Stimulated activated CD8-positive, alpha-beta memory T cell treated with anti-CD3 and anti-CD28 coated beads, Interleukin-7, amount 100 ng/mL, for 48 hours (primary cell): ENCODE measurements at regions not wholly inside any gene's neighbourhood (a gene's known extent, or its start where the extent isn't known, plus 50 kb on each side); places are given as distances from the start of the nearest gene placed in this dataset.

Experiments
- DNase-seq, 2 donors: peaks; one replicate each; pipeline ENCODE4 v3.0.0-alpha.2; 2020; ENCODE audit warnings: low read depth in 1 of 2; ENCODE audit errors: extremely low read depth in 1 of 2

DNA sequence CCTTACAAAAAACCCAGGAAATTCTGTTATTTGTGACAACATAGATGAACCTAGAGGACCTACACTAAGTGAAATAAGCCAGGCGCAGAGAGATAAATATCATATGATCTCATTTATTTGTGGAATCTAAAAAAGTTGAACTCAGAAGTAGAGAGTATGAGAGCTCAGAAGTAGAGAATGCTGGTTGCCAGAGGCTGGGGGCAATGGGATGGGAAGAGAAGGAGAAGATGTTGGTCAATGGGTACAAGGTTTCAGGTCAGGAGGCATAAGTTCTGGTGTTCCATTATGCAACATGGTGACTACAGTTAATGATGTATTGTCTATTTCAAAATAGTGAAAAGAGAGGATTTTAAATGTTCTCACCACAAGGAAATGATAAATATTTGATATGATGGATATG is 259.1 kb upstream of the POU3F1 start:
- no peak for DNase-seq

DNA sequence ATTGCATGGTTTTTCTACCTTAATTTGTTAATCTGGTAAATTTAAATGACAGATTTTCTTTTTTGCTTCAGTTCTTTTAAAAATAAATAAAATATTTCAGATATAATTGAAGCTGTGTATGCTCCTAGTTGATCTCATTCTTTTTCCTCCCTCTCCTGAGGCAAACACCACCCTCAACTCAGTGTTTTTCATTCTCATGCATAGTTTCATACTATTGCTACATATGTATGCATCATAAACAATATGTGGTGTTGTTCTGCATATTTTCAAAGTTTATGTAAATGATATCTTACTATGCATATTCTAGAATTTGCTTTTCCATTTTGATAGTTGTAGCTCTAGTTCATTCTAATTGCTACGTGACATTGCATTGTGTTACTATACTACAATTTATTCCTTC is 257.2 kb upstream of the POU3F1 start:
- no peak for DNase-seq

DNA sequence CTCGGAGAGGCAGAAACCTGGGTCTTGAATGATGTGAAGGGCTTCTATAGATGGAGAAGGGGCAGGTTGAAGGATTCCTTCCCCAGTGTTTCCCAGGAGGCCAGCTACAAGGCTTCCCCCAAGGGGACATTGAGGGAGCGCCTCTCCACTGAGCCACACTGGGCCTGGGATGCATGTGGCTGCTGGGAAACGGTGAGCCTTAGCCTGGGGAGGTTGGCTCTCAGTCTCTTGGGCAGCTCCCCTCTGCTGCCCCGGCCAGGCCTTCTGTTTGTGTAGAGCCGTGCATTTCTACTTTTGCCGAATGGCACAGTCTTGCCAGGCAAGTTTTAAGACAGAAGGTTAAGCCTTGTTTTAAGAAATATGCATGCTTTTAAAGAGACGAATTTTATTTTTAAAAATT is 254.4 kb upstream of the POU3F1 start:
- no peak for DNase-seq

DNA sequence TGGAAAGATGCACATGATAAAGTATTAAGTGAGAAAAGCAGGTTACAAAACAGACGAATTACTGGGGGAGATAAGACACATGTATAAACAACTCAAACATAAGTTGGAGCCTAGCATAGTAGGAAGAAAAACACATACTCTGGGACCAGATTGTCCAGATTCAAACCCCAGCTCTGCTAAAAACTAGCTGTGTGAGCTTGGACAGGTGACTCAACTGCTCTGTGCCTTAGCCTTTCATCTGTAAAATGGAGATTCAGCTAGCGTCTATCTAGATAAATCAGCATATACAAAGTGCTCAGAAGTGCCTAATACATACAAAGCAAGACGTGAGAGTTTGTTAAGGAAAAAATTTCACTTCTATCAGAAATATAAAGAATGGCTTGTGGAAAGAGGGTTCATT is 254.0 kb upstream of the POU3F1 start:
- DNase-seq = no peak

DNA sequence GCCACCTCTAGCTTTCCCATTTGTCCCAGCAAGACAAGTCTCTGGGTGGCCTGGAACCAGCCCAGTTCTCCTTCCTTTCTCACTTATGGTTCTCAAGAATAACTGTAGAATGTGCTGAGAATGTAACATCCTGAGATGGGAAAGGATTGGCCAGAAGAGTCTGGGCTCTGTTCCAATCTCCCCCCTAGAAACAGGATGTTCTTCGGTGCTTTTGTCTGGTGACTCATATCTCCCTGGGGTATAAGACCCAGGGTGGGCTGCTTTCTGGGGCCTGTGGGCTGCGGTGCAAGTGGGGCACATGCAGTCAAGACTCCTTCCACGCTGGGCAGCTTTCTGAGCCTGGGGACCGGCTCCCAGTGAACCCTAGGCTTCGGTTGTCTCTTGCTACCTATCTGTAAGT is 251.2 kb upstream of the POU3F1 start:
- DNase-seq = no peak

DNA sequence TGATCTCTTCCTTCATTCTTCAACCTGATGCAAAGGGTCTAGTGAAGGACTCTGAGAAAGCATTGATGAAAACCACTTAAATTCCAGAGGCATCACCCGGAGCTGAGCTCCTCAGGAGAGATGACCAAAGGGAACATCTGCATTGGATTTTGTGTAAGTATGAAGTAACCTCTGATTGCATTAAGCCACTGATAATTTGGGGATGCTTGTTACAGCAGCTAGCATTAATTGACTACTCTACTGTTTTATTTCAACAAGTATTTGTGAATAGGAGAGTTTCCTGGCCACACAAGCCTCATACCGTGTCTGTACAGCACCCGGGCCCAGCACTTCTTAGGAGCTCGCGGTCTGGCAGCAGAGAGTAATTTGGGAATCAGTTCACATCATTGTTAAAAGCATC is 250.7 kb upstream of the POU3F1 start:
- DNase-seq = no peak

DNA sequence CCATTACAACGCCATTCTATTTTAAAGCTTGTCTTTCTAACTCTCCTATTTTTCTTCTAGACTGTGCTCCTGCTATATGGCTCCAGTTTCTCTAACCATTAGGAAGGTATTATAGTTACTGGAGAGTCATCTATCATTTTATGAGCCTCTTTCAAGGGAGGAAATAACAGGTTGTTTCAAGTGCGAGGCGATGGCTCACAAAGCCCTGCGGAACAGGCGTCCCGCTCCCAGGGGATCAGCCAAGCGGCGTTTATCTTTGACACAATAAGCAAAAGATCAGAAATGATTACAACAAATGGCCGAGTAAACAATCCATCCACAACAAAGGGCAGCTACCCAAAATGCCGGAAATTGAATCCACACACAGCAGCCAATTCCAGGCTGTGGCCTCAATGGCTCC is 249.5 kb upstream of the POU3F1 start:
- DNase-seq = no peak

DNA sequence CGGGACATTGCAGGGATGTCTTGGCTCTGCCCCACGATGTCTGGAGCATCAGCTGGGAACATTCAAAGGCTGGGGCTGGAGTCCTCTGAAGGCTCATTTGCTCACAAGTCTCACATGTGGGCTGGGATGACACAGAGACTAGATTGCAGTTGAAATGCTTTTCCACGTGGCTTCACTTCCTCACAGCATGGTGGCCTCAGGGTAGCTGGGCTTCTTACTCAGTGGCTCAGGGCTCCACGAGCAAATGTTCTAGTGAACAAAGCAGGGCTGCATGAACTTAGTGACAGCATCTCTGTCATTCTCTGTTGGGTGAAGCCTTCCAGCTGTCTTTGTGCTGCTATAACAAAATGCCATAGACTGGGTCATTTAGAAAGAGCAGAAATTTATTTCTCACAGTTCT is 247.0 kb upstream of the POU3F1 start:
- no peak for DNase-seq

DNA sequence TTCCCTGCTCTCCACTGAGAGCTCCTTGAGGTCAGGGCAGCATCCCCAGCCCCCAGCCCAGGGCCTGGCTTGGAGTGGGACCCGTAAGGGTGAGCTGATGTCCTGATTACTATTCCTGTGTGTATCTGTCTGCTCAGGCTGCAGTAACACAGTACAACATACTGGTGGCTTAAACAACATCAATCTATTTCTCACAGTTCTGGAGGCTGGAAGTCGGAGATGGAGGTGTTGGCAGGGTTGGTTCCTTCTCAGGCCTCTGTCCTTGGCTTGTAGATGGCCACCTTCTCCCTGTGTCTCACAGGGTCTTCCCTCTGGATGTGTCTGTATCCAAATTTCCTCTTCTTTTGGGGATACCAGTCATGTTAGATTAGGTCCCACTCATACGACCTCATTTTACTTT is 246.4 kb upstream of the POU3F1 start:
- no peak for DNase-seq

DNA sequence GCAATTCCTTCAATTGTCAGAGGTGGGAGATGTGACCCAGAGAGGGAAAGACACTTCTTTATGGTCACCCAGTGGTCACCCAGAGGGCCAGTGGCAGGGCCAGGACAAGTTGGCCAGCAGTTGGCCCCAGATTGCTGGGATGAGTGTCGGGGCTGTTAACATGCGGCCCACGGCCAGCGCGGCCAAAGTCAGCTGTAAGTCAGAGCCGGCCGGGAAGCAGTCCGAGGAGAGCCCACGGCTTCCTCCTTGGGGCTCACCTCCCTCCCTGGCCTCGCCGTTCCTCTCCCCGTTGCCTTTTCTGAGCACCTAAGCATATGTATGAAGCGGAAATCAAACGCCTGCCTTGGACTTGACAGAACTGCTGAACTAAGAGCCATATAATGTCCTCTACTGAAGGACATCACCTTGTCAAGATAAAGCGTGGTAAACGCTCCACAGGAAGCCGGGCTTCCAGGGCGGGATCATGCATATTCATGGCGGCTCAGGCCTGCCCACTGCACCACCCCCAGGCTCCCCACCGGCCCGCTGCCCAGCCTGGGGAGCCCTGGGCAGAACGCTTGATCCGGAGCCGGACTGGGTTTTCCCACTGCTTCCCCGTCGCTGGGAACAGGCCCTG is 245.4 kb upstream of the POU3F1 start:
- DNase-seq = no peak

DNA sequence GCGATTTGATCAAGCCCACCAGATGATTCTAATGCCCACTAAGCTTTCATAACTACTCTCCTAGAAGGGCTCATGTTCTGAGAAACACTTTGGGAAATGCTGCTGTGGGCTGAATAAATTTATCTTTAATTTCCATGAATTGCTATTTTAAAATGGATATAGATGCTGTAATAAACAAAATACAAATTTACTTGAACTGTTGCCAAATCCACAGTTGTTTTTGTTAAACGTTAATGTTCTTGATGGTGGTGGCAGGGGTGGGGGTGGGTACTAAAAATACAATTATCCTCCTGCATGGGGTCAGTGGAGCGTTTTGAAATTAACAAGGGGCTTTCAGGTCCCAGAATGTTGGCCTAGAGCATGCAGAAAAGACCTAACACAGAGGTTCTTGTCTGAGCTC is 244.7 kb upstream of the POU3F1 start:
- no peak for DNase-seq

DNA sequence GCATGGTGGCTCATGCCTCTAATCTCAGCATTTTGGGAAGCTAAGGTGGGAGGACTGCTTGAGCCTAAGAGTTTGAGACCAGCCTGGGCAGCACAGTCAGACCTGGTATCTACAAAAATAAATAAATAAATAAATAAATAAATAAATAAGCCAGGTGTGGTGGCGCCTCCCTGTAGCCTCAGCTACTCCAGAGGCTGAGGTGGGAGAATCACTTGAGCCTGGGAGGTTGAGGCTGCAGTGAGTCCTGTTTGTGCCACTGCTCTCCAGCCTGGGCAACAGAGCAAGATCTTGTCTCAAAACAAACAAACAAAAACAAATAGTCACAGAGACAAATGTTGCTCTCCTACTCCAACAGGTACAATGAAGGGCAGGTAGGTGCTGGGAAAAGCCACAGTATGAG is 242.4 kb upstream of the POU3F1 start:
- DNase-seq = no peak

DNA sequence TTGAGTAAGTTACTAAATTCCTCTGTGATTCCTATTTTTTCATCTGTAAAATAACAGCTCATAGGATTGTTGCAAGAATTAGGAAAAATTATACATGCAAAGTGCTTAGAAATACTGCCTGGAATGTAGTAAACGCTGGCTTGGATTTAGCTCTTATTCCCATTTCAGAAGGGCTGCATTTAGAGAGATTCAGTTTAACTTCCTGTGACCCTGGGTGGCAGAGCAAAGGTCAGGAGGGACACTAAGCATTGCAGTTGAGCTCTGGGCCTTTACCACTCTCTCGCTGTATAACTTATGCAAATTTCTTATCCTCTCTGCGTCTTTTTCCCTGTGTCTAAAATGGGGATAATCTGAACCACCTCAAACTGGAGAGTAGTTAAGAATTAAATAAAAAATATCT is 241.0 kb upstream of the POU3F1 start:
- no peak for DNase-seq

DNA sequence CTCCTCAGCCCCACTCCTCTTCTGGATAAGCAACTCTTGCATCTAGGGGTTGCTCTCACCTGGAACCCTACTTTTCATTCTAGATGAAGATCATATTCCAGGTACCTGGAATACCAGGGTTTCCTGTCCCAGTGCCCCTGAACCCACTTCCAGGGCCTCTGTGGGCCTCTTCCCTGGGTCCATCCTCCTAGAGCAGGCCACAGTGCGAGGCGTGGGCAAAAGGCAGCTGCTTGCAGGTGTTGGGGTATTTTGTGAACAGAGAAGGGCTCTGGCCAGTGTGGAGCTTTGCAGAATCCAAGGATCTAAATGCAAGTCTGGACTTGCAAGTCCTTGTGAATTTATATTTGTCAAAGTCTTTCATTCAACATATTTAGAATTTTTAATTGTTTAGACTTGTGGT is 240.4 kb upstream of the POU3F1 start:
- no peak for DNase-seq

DNA sequence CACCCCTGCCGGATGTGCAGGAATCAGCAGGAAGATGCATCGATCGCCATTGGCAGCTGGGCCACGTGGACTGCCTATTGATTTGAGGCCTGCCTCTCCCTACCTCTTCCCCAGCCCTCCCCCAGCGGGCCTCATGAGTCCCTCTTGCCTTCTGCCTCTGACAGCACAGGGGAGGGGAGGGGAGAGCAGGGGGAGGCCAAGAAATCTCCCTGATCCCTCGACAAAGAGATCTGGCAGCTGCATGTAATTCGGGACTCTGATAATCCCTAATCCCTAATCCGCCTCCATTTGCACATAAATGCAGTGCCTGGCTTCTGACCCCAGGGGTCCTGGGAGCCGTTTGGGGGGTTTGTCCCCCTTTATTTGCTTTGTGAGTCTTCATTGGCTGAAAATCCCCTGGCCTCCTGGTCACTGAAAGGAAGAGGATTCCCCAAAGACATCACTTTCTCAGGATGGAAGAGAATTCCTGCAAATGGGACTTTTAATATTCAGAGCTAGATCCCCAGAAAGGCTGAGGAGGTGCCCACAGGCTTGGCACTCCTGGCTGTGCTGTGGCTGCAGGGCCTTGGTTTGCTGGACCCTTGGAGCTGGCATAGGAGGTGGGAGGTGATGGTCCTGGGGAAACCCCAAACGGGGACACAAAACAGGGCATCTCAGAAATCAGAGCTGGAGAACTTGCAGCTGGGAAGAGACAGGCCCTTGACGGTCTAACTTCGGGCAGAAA is 239.4 kb upstream of the POU3F1 start:
- DNase-seq = no peak

DNA sequence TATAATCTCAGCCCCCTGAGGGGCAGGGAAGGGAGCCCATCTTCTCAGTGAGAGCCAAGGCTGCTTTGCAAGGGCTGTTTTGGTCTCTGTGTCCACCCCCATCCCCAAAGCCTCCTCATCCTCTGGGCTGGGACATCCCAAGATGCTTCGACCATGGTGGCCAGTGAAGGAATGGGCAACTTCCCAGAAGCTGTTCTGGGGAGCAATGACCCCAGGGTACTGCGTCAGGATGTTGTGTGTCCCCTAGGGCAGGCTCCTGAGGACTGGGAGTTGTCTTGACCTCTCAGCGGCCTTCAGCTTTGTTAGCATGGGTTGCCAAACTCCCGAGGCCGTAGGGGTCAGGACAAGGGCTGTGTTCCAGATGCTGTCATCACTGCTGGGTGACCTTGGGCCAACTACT is 238.4 kb upstream of the POU3F1 start:
- DNase-seq = no peak

DNA sequence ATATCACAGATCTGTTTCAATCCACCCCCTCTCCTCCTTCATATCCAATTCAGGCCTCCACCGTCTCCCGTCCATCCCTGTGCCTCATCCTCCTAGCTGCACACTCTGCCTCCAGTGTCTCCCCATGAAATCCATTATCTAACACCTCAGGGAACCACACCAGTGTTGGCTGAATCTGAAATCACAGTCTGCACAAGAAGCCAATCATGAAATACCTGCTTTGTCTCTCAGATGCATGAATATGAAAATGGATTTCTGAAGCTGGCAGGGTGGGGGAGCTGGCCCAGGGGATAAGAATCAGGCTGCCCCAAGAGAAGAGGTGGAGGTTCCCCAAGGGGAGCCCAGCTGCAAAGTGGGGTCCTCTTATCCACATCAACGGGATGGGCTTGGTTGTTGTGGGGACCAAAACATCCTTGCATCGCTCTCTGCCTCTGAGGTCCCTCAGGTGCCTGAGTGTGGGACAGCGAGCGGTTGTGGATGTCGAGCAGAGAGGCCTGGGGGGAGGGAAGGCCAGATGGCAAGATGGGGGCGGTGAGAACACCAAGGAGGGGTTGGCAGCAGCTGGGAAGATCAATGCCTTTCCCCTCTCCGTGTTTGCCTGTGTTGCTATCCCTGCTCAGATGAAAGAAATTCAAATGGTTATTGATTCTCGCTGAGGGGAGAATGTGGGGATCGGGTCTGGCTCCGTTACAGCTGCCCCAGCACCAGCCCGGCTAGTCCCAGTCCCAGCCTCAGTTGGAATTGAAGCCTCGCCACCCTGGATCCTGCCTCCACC is 237.3 kb upstream of the POU3F1 start:
- DNase-seq = no peak

DNA sequence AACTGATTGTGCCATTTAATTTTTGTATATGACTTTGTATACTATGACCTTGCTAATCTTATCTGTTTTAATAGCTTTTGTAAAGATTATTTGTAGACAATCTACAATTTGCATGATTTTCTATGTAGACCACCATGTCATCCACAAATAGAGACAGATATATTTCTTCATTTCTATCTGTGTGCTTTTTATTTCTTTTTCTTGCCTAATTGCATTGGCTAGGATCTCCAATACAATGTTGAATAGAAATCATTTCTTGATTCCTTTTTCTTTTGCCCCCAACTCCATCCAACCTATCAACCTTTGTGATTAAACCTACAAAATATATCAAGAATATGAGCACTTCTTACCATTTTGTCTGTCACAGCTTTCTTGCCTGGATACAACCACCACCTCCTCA is 232.6 kb upstream of the POU3F1 start:
- no peak for DNase-seq

DNA sequence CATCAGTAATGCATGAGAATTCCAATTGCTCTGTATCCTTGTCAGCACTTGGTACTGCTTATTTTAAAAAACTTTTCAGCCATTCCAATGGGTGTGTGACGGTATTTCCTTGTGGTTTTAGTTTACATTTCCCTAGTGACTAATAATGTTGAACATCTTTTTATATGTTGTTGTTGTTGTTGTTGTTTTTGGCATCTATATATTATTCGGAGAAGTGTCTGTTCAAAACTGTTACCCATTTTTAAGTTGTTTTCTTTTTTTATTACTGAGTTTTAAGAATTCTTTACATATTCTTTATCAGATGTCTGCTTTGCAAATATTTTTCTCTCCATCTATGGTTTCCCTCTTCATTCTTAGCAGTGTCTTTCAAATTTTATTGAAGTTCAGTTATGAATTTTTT is 231.1 kb upstream of the POU3F1 start:
- DNase-seq = no peak

DNA sequence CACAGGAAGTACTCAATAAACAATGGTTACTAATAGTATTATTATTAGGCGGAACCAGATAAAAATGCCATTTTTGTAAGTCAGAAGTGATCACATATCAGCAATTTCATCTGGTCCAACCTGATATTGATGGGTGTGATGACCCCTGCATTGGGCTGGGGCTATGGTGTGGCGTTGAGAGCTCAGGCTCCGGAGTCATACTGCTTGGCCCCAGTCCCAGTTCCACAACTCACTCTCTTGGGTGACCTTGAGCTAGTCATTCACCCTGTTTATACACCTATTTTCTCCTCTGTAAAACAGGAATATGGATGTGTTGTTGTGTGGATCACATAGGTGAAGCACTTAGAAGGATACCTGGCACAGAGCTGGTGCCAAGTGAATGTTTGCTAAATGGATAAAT is 229.4 kb upstream of the POU3F1 start:
- DNase-seq = no peak

DNA sequence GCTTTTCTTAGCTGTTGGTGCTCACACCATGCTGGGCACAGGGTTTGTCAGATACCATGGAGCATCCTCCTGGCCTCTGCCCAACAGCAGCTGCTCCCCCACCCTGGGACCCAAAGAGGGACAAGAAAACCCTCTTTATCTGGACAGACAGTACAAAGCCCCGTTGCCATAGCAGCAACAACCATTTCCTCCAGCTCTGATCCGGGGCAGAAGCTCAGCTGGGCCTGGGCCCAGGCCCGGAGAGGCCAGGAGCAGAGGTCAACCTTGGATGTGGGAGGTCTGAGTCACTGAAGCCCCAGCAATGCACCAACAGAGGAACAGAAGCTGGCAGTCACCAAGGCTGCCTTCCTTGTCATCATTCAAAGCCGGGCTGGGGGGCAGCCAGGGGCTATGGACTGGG is 228.4 kb upstream of the POU3F1 start:
- DNase-seq = no peak

DNA sequence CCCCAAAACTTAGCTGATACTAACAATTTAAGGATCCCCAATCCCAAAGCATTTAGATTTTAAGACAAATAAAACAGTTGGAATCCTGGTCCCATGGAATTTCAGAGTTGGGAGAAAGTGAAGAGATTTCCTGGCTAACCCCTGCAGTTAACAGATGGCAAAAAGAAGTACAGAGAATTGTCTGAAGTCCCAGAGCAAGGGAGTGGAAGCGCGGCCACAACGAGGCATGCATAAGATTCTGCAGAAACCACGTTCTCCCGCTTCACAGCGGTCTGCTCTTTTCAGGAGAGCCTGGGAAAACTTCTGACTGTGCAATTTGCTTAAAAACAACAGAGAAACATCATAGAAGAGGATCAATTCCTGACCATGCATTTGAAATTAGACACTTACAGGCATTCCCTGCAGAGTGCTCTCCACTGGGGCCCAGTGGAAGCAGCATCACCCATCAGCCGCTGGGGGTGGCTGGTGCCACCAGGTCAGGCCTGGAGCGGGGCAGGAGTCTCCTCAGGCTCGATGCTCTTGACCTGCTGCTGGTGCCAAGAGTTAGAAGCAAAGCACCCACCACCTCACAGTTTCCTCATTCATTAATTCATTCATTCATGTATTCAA is 226.7 kb upstream of the POU3F1 start:
- no peak for DNase-seq
